Fibroblast of lung (primary cell): ENCODE measurements at regions not wholly inside any gene's neighbourhood (a gene's known extent, or its start where the extent isn't known, plus 50 kb on each side); places are given as distances from the start of the nearest gene placed in this dataset.

Experiments
- CTCF ChIP-seq, 2 donors: IDR thresholded peaks in 1 of 2; conservative IDR thresholded peaks in 1 of 2; 1 replicate in 1 of 2; 2 replicates in 1 of 2; pipeline ENCODE4 v1.5.1; 2011 to 2012; ENCODE audit warnings: low read length in 2 of 2, control low read depth in 1 of 2, inconsistent platforms in 1 of 2, low read depth in 1 of 2, mild to moderate bottlenecking in 1 of 2
- EZH2 ChIP-seq: IDR thresholded peaks from 2 replicates; pipeline ENCODE4 v1.5.1; 2012; ENCODE audit warnings: low read length, control low read depth, mild to moderate bottlenecking; ENCODE audit errors: missing control alignments

DNA sequence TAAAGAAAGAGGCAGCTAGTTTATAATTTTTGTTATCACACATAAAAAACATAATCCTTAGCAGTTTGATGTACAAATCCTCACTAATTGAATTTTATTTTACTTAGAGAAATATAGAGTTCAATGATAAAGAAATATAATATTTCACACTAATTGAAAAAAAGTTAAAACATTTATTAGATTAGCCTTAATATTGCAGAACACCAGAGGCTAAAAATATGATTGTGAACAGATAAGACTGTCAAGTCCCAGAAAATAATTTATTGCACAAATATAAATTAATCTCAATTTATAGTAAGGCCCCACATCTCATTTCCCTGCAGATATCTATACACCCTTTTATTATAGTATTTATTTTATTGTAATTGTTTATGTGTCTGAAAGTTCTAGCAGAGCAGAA is 690.8 kb upstream of the PHF14 start:
- TF ChIP-seq CTCF (conservative IDR thresholded peaks at IDR 0.05 in 1 of 2, IDR thresholded peaks at IDR 0.05 in 1 of 2; ENCODE audit: low read depth in 1 of 2, low read length in 2 of 2) (no peak), EZH2 (no peak)
